Gastroesophageal sphincter (tissue), 3 donors: ENCODE measurements at regions not wholly inside any gene's neighbourhood (a gene's known extent, or its start where the extent isn't known, plus 50 kb on each side); places are given as distances from the start of the nearest gene placed in this dataset.

Experiments
- CTCF ChIP-seq, 4 experiments: fragments of 200-600 bp in 2 of 4; fragments of 450-650 bp in 2 of 4; sonication (generic) in 1 of 4; IDR thresholded peaks; one replicate each; pipeline ENCODE4 v1.5.1; 2017 to 2019; ENCODE audit warnings: antibody characterized with exemption in 4 of 4, mild to moderate bottlenecking in 2 of 4, moderate library complexity in 2 of 4
- EP300 ChIP-seq: sonication (generic); formaldehyde crosslinking; IDR thresholded peaks from one replicate; pipeline ENCODE4 v1.6.1; 2017; ENCODE audit warnings: antibody characterized with exemption, mild to moderate bottlenecking
- POLR2A ChIP-seq, 2 donors: fragments of 450-650 bp; IDR thresholded peaks; one replicate each; pipeline ENCODE4 v1.6.1; 2017; ENCODE audit warnings: antibody characterized with exemption in 2 of 2, mild to moderate bottlenecking in 2 of 2, moderate library complexity in 1 of 2

- TF ChIP-seq CTCF (IDR thresholded peaks at IDR 0.05) (no peak), POLR2A (IDR thresholded peaks at IDR 0.05) (no peak), EP300 (no peak)
Observed at GRCh38 chr10:76642358-76642757, 995.2 kb downstream of the KCNMA1 start.
